MM.1S (cell line): ENCODE measurements at regions not wholly inside any gene's neighbourhood (a gene's known extent, or its start where the extent isn't known, plus 50 kb on each side); places are given as distances from the start of the nearest gene placed in this dataset.

Source experiments
- EZH2 ChIP-seq: fragments of 300-600 bp; sonication (generic); optimal IDR thresholded peaks from 2 replicates; pipeline ENCODE3; 2017; ENCODE audit warnings: low read depth, mild to moderate bottlenecking, antibody characterized with exemption, low read length, mixed read lengths
- TF ChIP-seq, protein P1 (sequence below): fragments of 300-600 bp; sonication (generic); IDR thresholded peaks from 2 replicates; pipeline ENCODE4 v1.5.1; 2016; ENCODE audit warnings: antibody characterized with exemption, low read length, mixed read lengths

DNA sequence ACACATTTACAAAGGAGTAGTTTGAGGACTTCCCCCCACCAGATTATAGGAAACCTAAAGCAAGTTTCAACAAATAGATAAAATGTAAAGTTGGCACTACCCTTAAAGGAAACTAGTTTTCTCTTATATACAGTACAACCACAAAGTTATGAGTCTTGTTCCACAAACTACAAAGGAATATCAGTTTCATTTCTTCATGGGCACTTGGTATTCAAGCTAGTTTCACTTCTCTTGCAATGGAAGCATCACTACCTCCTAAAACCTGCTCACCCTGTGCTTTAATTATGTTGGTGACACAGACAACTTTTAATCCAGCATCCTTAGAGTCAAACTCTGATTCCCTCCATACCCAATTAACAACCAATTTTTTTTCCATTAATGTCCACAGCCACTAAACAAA lies 707.0 kb downstream of the ROBO2 start:
- TF ChIP-seq, protein P1, sequence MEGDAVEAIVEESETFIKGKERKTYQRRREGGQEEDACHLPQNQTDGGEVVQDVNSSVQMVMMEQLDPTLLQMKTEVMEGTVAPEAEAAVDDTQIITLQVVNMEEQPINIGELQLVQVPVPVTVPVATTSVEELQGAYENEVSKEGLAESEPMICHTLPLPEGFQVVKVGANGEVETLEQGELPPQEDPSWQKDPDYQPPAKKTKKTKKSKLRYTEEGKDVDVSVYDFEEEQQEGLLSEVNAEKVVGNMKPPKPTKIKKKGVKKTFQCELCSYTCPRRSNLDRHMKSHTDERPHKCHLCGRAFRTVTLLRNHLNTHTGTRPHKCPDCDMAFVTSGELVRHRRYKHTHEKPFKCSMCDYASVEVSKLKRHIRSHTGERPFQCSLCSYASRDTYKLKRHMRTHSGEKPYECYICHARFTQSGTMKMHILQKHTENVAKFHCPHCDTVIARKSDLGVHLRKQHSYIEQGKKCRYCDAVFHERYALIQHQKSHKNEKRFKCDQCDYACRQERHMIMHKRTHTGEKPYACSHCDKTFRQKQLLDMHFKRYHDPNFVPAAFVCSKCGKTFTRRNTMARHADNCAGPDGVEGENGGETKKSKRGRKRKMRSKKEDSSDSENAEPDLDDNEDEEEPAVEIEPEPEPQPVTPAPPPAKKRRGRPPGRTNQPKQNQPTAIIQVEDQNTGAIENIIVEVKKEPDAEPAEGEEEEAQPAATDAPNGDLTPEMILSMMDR = no peak
- TF ChIP-seq EZH2 = no peak
